22Rv1 (cell line): ENCODE measurements at regions not wholly inside any gene's neighbourhood (a gene's known extent, or its start where the extent isn't known, plus 50 kb on each side); places are given as distances from the start of the nearest gene placed in this dataset.

ENCODE experiments used
- H3K27ac ChIP-seq: fragments of 450-650 bp; 2 replicates; pipeline ENCODE4 v1.5.1; 2017
- ZFX ChIP-seq: fragments of 450-650 bp; IDR thresholded peaks from 2 replicates; pipeline ENCODE4 v1.6.1; 2017; ENCODE audit warnings: antibody characterized with exemption, borderline replicate concordance
- TF ChIP-seq, protein P1 (sequence below): fragments of 450-650 bp; IDR thresholded peaks from 2 replicates; pipeline ENCODE4 v1.5.1; 2017; ENCODE audit warnings: mild to moderate bottlenecking

DNA sequence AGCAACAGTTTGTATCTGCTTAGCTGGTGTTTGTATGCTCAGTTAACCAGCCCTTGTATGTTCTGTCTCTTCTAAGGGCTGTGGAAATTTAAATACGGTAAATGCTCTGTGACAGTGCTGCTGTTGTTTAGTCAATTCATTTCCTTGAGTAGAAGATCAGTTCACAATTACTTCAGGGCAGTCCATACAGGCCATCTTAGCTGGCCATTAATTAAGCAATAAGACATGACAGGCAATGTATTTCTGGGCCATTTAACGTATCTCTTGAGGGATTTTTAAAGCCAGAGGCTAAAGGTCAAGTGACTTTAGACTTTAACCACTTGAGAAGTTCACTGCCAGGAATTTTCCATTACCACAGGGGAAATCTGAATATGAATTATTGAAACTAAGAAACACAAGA lies 351.8 kb downstream of the ZIC1 start:
- TF ChIP-seq, protein P1, sequence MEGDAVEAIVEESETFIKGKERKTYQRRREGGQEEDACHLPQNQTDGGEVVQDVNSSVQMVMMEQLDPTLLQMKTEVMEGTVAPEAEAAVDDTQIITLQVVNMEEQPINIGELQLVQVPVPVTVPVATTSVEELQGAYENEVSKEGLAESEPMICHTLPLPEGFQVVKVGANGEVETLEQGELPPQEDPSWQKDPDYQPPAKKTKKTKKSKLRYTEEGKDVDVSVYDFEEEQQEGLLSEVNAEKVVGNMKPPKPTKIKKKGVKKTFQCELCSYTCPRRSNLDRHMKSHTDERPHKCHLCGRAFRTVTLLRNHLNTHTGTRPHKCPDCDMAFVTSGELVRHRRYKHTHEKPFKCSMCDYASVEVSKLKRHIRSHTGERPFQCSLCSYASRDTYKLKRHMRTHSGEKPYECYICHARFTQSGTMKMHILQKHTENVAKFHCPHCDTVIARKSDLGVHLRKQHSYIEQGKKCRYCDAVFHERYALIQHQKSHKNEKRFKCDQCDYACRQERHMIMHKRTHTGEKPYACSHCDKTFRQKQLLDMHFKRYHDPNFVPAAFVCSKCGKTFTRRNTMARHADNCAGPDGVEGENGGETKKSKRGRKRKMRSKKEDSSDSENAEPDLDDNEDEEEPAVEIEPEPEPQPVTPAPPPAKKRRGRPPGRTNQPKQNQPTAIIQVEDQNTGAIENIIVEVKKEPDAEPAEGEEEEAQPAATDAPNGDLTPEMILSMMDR: no peak
- no peak for TF ChIP-seq ZFX

DNA sequence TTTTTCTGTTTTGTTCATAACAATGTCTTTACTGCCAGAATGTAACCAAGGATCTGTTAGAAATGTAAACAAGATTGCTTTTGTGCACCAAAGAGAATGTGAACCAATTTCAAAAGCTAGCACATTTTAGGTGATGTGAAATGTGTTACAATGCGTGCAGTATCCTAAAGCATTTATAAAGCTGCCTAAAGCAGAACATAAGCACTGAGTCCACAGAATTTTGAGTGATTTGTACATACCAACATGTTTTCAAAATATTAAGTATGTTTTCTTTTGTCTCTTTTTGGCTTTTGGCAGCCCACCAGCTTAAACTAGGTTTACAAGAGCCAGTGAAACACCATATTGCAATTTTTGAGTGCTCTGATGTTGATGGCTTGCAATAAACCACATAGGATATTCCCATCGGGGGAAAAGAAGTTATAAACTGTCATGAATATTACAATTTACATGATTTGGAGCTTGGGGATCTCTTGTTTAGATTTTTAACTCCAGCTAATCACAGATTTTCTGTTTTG lies 364.0 kb downstream of the ZIC1 start:
- H3K27ac ChIP-seq: no peak overlapping the region
- TF ChIP-seq ZFX: no peak
- TF ChIP-seq, protein P1: no peak

More for the DNA sequence above, 351.8 kb downstream of the ZIC1 start:
- H3K27ac ChIP-seq: no peak overlapping the region

DNA sequence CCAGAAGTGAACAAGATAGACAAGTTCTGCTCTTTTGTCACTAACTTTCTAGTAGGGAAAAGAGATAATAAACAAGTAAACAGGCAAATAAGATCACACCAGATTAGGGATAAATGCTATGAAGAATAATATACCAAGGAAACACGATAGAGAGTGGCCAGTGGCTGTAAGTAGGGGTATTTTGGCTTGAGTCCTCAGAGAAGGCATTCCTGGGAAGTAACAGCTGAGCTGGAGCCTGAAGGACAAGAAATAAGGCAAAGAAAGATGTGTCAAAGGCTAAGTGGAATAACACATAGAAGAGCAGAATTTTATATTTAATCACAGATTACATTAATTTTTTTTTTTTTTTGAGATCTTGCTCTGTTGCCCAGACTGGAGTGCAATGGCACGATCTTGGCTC lies 366.2 kb downstream of the ZIC1 start:
- no peak overlapping the region for H3K27ac ChIP-seq
- TF ChIP-seq, protein P1: no peak
- TF ChIP-seq ZFX: no peak

DNA sequence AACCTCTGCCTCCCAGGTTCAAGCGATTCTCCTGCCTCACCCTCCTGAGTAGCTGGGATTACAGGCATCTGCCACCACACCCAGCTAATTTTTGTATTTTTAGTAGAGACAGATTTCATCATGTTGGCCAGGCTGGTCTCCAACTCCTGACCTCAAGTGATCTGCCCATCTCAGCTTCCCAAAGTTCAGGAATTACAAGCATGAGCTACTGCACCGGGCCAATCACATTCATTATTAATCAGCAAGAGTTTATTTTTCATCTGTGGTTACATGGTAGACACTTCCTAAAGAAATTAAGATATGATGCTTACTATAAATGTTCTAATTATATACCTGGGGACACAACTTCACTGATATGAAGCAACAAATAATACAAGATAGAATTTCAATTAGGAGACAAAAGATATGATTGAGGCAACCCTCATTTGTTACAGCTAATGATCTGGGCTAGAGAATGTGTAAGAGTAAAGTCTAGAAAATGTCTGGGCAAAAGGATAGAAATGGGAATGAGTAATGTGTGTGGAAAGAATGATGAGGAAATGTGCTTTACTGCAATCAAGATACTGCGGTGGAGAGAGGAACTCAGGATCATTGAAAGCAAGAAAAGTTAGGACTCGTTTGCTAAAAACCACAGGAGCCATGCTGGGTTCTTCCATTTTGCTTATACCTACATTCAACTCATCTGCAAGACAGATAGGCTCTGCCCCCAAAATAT lies 366.8 kb downstream of the ZIC1 start:
- no peak overlapping the region for H3K27ac ChIP-seq
- TF ChIP-seq ZFX: no peak
- TF ChIP-seq, protein P1: no peak

DNA sequence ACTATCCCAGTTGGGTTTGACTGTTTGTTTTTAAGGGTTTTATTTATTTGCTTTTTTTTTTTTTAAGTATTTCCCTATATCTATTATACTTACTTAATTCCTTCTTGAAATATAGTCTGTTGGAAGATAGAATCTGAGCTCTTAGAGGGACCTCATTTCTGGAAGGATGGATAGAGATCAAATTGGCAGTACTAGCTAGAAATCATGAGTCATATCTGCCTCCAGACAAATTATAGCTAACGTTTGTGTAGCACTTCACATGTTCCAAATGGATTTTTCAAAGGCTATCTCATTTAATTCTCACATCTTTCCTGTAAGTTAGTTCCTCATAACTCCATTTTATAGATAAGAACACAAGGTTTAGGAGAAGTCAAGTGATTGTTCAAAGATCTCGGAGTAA lies 384.7 kb downstream of the ZIC1 start:
- no peak for TF ChIP-seq ZFX
- TF ChIP-seq, protein P1: no peak
- no peak overlapping the region for H3K27ac ChIP-seq

DNA sequence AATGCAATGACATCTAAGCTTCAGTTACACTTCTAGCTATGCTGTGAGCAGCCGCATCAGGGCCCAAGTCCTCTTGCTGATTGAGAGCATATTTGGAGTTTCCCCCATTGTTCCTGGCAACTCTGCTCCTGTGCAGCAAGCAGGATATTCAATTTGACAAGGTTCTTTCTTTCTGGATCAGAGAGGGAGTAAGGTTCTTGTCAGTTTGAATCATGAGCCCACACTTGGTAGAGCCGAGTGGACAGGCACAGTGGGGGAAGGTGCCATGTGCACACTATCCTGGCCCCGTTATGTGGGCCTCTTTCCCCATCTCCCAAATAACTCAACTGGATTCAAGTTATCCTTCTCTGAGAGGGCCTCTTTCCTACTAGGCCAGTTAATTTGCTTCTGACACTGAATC lies 385.4 kb downstream of the ZIC1 start:
- TF ChIP-seq, protein P1: no peak
- no peak for TF ChIP-seq ZFX

DNA sequence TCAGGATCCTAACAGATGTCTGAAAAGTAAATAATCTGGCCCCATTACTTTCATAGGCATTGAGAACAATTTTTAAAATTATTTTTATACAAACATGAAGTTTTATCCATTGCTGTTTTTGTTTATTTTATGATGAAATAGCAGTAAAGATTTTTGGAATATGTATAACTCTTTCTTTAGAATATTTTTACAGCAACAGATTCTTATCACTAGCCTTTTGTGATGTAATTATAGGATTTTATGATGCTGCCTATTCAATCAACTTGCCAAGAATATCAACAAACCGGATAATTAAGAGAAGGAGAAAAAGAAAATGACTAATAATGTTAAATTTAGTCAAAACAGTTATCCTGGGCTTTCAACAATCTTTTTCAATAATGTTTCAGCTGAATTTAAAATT lies 386.3 kb downstream of the ZIC1 start:
- no peak overlapping the region for H3K27ac ChIP-seq
- TF ChIP-seq ZFX: no peak
- TF ChIP-seq, protein P1: no peak

More for the DNA sequence above, 385.4 kb downstream of the ZIC1 start:
- H3K27ac ChIP-seq: no peak overlapping the region
